ENCODE measurements at regions not wholly inside any gene's neighbourhood (a gene's known extent, or its start where the extent isn't known, plus 50 kb on each side); places are given as distances from the start of the nearest gene placed in this dataset.

GRCh38 chr13:64958106-64958505 lies 2272.0 kb downstream of the PCDH9 start:
- no peak for DNase-seq

- no peak for DNase-seq
These were observed 2291.5 kb downstream of the PCDH9 start for GRCh38 chr13:64938660-64939059.

GRCh38 chr13:64937302-64937701 lies 2292.8 kb downstream of the PCDH9 start:
- no peak for DNase-seq

GRCh38 chr13:64936879-64937278 lies 2293.3 kb downstream of the PCDH9 start:
- no peak for DNase-seq

GRCh38 chr13:64935441-64935840 lies 2294.7 kb downstream of the PCDH9 start:
- no peak for DNase-seq

- DNase-seq = no peak
These were observed 2295.4 kb downstream of the PCDH9 start for GRCh38 chr13:64934569-64935362.

GRCh38 chr13:64930636-64931035 lies 2299.5 kb downstream of the PCDH9 start:
- no peak for DNase-seq

- DNase-seq = no peak
These were observed 2301.2 kb downstream of the PCDH9 start for GRCh38 chr13:64928696-64929499.

- no peak for DNase-seq
These were observed 2304.4 kb downstream of the PCDH9 start for GRCh38 chr13:64925727-64926126.

GRCh38 chr13:64925284-64925683 lies 2304.9 kb downstream of the PCDH9 start:
- no peak for DNase-seq

- no peak for DNase-seq
These were observed 2305.7 kb downstream of the PCDH9 start for GRCh38 chr13:64924401-64924800.

GRCh38 chr13:64917566-64917965 lies 2312.6 kb downstream of the PCDH9 start:
- no peak for DNase-seq

- DNase-seq = no peak
These were observed 2318.0 kb downstream of the PCDH9 start for GRCh38 chr13:64912141-64912540.

- DNase-seq = no peak
These were observed 2320.0 kb downstream of the PCDH9 start for GRCh38 chr13:64910096-64910495.

GRCh38 chr13:64909184-64909583 lies 2321.0 kb downstream of the PCDH9 start:
- no peak for DNase-seq

- no peak for DNase-seq
These were observed 2330.1 kb downstream of the PCDH9 start for GRCh38 chr13:64900039-64900438.

GRCh38 chr13:64884976-64885375 lies 2345.2 kb downstream of the PCDH9 start:
- DNase-seq = no peak

- no peak for DNase-seq
These were observed 2353.0 kb downstream of the PCDH9 start for GRCh38 chr13:64877176-64877575.

- DNase-seq = no peak
These were observed 2358.4 kb downstream of the PCDH9 start for GRCh38 chr13:64871742-64872141.

- no peak for DNase-seq
These were observed 2360.6 kb downstream of the PCDH9 start for GRCh38 chr13:64869539-64869938.

GRCh38 chr13:64867856-64868255 lies 2362.3 kb downstream of the PCDH9 start:
- no peak for DNase-seq

- no peak for DNase-seq
These were observed 2363.8 kb downstream of the PCDH9 start for GRCh38 chr13:64866331-64866730.

- no peak for DNase-seq
These were observed 2374.6 kb downstream of the PCDH9 start for GRCh38 chr13:64855506-64855905.

GRCh38 chr13:64850017-64850416 lies 2380.1 kb downstream of the PCDH9 start:
- no peak for DNase-seq
